Stimulated activated naive CD8-positive, alpha-beta T cell treated with anti-CD3 and anti-CD28 coated beads, Interleukin-15, amount 100 ng/mL, for 72 hours (primary cell): ENCODE measurements at regions not wholly inside any gene's neighbourhood (a gene's known extent, or its start where the extent isn't known, plus 50 kb on each side); places are given as distances from the start of the nearest gene placed in this dataset.
"Not testable (repeated sequence)": the region's sequence is repeated elsewhere in the genome, so short reads cannot be mapped to it uniquely, and the experiment has no call there.

Experiments used
- ATAC-seq: fragments of 150-1000 bp; cut with Tn5 transposase; 2 replicates; pipeline ENCODE4 v1.10.0; 2021; ENCODE audit warnings: mild to moderate bottlenecking, moderate library complexity
- DNase-seq, 2 donors: peaks; one replicate each; pipeline ENCODE4 v3.0.0; 2021 to 2022
- H3K27ac Mint-ChIP-seq, 2 donors: one replicate each; pipeline ENCODE4 v1.8.0; 2022; ENCODE audit warnings: mild to moderate bottlenecking in 2 of 2, mixed read lengths in 2 of 2, moderate library complexity in 2 of 2
- H3K27me3 Mint-ChIP-seq: one replicate; pipeline ENCODE4 v1.8.0; 2022; ENCODE audit warnings: mixed read lengths
- H3K4me1 Mint-ChIP-seq: one replicate; pipeline ENCODE4 v1.8.0; 2022; ENCODE audit warnings: mild to moderate bottlenecking, mixed read lengths
- H3K4me3 Mint-ChIP-seq, 2 donors: one replicate each; pipeline ENCODE4 v1.8.0; 2022; ENCODE audit warnings: mild to moderate bottlenecking in 2 of 2, mixed read lengths in 2 of 2, moderate library complexity in 1 of 2
- H3K9me3 Mint-ChIP-seq, 2 donors: one replicate each; pipeline ENCODE4 v1.8.0; 2022; ENCODE audit warnings: mixed read lengths in 2 of 2

DNA sequence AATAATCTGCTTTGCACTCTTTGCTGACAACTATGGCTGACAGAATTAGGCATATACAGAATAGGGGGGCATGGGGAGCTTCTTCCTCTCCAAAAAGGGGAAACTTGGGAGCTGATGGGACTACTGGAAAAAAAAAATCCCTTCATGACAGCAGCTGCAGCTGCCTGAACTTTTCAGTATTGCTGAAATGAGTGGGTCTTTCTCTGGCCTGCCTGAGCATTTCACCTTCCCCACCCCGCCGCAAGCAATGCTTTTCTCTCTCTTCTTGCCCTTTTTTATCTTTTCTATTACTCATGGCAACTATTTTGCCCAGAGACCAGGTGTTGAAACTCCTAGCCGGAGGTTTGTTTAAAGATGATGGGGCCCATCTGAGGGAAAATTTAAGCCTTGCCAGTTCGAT lies 244.9 kb downstream of the SEMA3D start:
- Mint-ChIP-seq H3K27ac (no peak overlapping the region), H3K27me3 (no peaks in the 10 kb centered on the region), H3K4me1 (no peaks in the 10 kb centered on the region), H3K4me3 (no peak overlapping the region), H3K9me3 (no peaks in the 10 kb centered on the region)
- ATAC-seq (no peak), DNase-seq (no peak)

DNA sequence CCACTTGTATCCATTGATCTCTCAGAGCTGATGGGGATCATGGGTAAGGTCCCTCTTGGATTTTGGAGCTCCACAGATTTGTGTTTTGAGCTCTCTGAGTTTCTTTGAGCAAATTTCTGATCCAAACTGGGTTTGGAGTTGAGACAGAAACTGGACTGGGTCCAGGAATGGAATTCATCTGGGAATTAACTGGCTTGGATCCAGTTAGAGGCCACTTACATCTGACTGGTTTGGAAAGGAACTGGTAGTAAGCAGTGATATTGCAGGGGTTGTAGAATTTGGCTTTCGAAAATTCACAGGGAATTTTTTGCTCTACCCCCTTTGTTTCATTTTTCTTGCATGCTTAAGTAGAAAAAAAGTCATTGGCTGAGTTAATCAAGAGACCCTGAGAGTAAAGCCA lies 245.6 kb downstream of the SEMA3D start:
- DNase-seq (no peak), ATAC-seq (no peak)
- no peak overlapping the region for H3K27ac Mint-ChIP-seq
- no peaks in the 10 kb centered on the region for H3K4me1 Mint-ChIP-seq
- H3K4me3 Mint-ChIP-seq: no peak overlapping the region
- no peaks in the 10 kb centered on the region for H3K27me3 Mint-ChIP-seq
- H3K9me3 Mint-ChIP-seq: no peaks in the 10 kb centered on the region

DNA sequence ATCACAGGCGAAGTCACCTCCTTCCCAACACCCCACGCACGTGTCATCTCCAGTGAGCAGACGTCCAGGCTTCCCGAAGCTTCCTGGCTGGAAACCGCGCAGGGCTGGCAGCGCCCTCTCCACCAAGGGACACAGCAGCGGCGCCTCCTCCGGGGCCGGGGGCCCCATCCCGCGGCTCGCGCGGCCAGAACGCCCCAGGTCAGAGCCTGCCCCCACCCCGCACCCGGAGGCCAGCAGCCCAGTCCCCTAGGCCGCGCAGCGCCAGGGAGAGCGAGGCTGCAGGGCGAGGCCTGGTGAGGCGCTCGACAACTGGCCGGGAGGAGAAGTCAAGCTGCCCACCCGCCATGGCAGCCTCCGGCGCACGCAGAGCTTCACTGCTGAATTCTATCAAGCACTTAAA lies 247.0 kb downstream of the SEMA3D start:
- DNase-seq (no peak), ATAC-seq (peak; percentile 63)
- no peaks in the 10 kb centered on the region for H3K4me1 Mint-ChIP-seq
- H3K27me3 Mint-ChIP-seq: no peaks in the 10 kb centered on the region
- H3K27ac Mint-ChIP-seq: no peak overlapping the region
- peaks cover 0 to 4% of the 10 kb centered on the region in 2 donors for H3K9me3 Mint-ChIP-seq
- H3K4me3 Mint-ChIP-seq: no peak overlapping the region

DNA sequence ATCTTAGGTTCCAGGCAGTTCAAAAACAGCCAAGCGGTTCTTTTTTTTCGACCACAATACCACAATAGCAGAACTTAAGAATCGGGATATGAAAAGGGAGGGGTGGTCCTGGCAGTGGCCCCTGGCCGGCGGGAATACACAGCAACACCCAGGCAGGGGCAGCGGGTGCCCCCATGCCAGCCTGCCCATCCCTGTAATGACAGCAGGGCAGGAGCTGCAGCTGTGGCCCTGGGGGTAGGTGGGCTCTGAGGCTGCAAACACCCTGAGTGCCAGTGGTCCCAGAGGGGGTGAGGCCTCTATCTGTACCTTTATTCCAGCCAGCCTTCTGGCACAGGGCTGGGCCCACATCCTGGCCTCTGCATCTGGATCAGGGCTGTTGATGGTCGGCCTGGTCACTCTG lies 247.4 kb downstream of the SEMA3D start:
- no peaks in the 10 kb centered on the region for H3K4me1 Mint-ChIP-seq
- DNase-seq (no peak), ATAC-seq (peak; percentile 23)
- H3K9me3 Mint-ChIP-seq: peaks cover 0 to 4% of the 10 kb centered on the region in 2 donors
- no peaks in the 10 kb centered on the region for H3K27me3 Mint-ChIP-seq
- H3K4me3 Mint-ChIP-seq: no peak overlapping the region
- no peak overlapping the region for H3K27ac Mint-ChIP-seq

DNA sequence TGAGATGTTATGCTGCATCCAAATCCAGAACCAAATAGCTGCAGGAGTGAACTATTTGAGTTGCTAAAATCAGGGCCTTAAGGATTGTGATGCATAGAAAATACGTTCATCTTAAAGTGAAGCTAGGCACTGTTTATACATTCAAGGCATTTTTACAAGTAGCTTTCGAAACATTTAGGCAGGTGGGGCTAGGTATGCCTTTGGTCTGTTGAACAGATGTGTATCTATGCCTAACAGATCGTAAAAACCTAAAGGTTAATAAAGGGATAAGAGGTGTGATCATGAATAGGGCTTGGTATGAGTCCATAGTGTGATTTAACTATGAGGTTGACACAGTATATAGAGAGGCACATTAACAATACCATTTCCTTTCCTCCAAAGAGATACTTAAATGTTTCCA lies 262.5 kb downstream of the SEMA3D start:
- H3K9me3 Mint-ChIP-seq: peaks cover 6 to 15% of the 10 kb centered on the region in 2 donors
- no peak overlapping the region for H3K4me3 Mint-ChIP-seq
- no peak for ATAC-seq
- no peaks in the 10 kb centered on the region for H3K27me3 Mint-ChIP-seq
- no peaks in the 10 kb centered on the region for H3K4me1 Mint-ChIP-seq
- no peak overlapping the region for H3K27ac Mint-ChIP-seq
- no peak for DNase-seq

DNA sequence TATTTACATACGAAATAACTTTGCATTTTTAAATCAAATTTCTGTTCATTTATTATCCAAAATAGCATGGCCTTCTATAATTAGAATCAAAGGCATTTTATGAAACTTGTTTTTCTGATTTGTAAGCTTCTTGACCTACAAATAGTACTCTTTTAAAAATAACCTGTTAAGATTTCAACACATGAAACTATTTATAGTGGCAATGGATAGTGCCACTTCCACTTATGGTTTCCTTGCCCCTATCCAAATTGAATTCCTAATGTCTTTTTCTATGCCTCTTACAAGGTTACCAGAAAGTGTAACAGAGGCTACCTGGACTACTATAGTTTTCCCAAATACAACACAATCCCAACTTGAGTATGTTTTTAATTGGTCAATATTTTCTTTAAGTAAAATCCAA lies 263.5 kb downstream of the SEMA3D start:
- DNase-seq (no peak), ATAC-seq (no peak)
- peaks cover 6 to 16% of the 10 kb centered on the region in 2 donors for H3K9me3 Mint-ChIP-seq
- H3K4me3 Mint-ChIP-seq: no peak overlapping the region
- H3K4me1 Mint-ChIP-seq: no peaks in the 10 kb centered on the region
- H3K27me3 Mint-ChIP-seq: no peaks in the 10 kb centered on the region
- H3K27ac Mint-ChIP-seq: no peak overlapping the region

DNA sequence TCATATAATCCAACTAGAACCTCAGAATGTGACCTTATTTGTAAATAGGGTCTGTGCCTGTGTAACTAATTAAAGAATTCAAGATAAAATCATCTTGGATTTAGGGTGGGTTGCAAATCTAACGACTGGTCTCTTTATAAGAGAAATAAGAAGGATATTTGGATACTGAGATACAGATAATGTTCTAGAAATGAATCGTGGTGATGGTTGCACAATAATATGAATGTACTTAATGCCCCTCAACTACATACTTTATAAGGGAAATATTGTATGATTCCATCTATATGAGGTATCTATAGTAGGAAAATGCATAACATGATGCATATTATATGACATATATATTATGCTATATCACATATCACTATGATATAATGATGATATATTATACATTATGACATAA lies 265.7 kb downstream of the SEMA3D start:
- peaks cover 6 to 16% of the 10 kb centered on the region in 2 donors for H3K9me3 Mint-ChIP-seq
- no peaks in the 10 kb centered on the region for H3K27me3 Mint-ChIP-seq
- DNase-seq (no peak), ATAC-seq (no peak)
- no peaks in the 10 kb centered on the region for H3K4me1 Mint-ChIP-seq
- H3K4me3 Mint-ChIP-seq: no peak overlapping the region
- no peak overlapping the region for H3K27ac Mint-ChIP-seq

DNA sequence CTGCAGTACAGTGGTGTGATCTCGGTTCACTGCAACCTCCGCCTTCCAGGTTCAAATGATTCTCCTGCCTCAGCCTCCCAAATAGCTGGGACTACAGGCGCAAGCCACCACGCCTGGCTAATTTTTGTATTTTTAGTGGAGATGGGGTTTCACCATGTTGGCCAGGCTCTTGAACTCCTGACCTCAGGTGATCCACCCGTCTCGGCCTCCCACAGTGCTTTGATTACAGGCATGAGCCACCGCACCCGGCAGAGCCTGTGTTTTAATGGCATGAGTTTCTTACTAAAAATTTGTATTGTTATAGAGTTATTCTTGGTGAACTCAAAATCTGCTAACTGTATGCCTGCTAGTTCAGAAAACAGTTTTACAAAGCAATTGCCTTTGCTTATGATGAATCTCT lies 269.9 kb downstream of the SEMA3D start:
- not testable (repeated sequence) for H3K27me3 Mint-ChIP-seq

DNA sequence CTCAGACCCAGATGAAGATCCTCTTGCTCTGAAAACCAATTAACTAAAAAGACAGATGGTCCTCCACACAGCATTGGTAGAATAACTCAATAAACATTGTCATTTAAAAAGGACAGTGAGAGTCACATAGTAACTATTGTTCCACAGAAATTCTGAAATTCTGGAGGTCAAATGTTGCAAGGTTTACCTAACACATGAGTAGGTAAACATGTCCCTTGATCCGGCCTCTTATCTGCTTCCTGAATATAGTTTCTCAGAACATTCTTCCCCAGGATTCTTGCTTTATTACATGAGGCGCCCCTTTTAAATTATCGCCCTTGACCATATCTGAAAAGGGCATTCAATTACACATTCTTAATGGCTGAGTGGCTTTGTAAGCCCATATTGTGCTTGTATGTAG lies 270.7 kb downstream of the SEMA3D start:
- Mint-ChIP-seq H3K27me3 (no peaks in the 10 kb centered on the region), H3K4me3 (no peak overlapping the region), H3K4me1 (no peaks in the 10 kb centered on the region), H3K27ac (no peak overlapping the region), H3K9me3 (peaks cover 6 to 16% of the 10 kb centered on the region in 2 donors)
- DNase-seq (no peak), ATAC-seq (no peak)

More for the DNA sequence above, 269.9 kb downstream of the SEMA3D start:
- not testable (repeated sequence) for H3K27ac Mint-ChIP-seq, ATAC-seq, H3K4me1 Mint-ChIP-seq, DNase-seq, H3K4me3 Mint-ChIP-seq
- H3K9me3 Mint-ChIP-seq: peaks cover 6 to 16% of the 10 kb centered on the region in 2 donors

DNA sequence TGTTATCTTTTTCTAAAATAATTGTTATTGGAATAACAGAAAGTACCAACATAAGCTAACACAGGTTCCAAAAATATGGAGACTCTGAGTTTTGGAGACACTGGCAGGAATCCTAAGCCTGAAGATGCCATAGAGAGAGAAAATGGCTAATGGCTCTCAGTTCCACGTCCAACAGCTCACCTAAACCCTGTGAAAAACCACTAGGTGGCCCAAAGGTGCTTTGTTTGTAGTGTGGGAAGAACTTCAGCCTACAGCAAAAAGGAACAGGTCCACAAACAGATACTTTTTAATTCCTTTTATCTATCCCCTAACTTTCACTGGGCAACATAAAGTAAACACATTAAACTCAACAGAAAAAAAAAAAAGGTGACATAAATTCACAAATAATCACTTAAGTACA lies 272.3 kb downstream of the SEMA3D start:
- DNase-seq: no peak
- Mint-ChIP-seq H3K27ac (no peak overlapping the region), H3K4me3 (no peak overlapping the region), H3K9me3 (peaks cover 0 to 4% of the 10 kb centered on the region in 2 donors), H3K4me1 (no peaks in the 10 kb centered on the region), H3K27me3 (no peaks in the 10 kb centered on the region)
- no peak for ATAC-seq

DNA sequence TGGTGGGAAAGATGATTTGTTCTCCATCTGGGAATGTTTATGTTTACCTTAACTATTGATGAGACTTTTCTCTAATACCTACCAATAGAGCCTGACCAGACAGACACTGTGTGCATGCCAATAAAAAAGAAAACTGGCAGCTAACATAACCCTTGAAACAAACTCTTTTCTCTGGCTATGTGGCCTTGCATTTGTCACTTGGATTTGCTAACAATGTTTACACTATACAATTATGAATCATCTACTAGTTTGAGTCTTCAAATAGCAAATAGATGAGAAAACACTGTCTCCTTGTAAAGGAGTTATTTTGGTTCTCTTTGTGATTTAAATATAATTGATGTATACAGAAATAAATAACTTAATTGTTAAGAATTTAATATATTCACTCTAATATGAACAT lies 273.1 kb downstream of the SEMA3D start:
- ATAC-seq (no peak), DNase-seq (no peak)
- no peak overlapping the region for H3K4me3 Mint-ChIP-seq
- H3K9me3 Mint-ChIP-seq: no peaks in the 10 kb centered on the region
- H3K27ac Mint-ChIP-seq: no peak overlapping the region
- no peaks in the 10 kb centered on the region for H3K4me1 Mint-ChIP-seq
- H3K27me3 Mint-ChIP-seq: no peaks in the 10 kb centered on the region

DNA sequence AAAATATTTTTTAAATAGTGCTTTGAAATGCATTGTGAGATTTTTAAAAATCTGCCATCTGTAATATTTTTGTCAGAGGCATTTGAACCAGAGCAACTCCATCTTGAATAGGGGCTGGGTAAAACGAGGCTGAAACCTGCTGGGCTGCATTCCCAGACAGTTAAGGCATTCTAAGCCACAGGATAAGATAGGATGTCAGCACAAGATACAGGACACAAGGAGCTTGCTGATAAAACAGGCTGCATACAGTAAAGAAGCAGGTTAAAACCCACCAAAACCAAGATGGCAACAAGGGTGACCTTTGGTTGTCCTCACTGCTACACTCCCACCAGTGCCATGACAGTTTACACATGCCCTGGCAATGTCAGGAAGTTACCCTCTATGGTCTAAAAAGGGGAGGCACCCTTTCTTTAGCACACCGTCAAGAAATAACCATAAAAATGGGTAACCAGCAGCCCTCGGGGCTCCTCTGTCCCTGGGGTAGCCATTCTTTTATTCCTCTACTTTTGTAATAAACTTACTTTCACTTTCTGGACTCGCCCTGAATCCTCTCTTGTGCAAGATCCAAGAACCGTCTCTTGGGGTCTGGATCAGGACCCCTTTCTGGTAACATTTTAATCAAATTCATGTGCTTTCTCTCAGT lies 273.7 kb downstream of the SEMA3D start:
- no peak overlapping the region for H3K4me3 Mint-ChIP-seq
- H3K4me1 Mint-ChIP-seq: no peaks in the 10 kb centered on the region
- no peaks in the 10 kb centered on the region for H3K9me3 Mint-ChIP-seq
- no peak overlapping the region for H3K27ac Mint-ChIP-seq
- no peak for DNase-seq
- H3K27me3 Mint-ChIP-seq: no peaks in the 10 kb centered on the region
- no peak for ATAC-seq

DNA sequence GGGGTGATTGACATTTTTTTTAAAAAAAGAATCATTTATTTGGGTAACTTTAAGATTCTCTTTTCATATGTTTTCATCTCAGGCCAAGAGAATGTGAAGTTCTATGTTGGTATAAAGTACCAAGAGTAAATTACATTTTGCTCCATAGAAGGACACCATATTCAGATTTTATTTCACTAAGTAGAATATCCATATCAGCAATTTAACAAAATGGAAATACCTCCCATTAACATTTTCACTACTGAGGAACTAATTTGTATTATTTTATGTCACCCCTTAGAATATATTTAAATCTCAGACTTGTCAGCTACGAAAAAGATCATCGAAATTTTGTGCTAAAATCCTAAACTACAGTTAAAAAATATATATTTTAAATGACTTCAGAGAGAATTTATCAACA lies 274.3 kb downstream of the SEMA3D start:
- no peaks in the 10 kb centered on the region for H3K4me1 Mint-ChIP-seq
- H3K9me3 Mint-ChIP-seq: no peaks in the 10 kb centered on the region
- DNase-seq (no peak), ATAC-seq (no peak)
- no peak overlapping the region for H3K4me3 Mint-ChIP-seq
- H3K27ac Mint-ChIP-seq: no peak overlapping the region
- H3K27me3 Mint-ChIP-seq: no peaks in the 10 kb centered on the region

DNA sequence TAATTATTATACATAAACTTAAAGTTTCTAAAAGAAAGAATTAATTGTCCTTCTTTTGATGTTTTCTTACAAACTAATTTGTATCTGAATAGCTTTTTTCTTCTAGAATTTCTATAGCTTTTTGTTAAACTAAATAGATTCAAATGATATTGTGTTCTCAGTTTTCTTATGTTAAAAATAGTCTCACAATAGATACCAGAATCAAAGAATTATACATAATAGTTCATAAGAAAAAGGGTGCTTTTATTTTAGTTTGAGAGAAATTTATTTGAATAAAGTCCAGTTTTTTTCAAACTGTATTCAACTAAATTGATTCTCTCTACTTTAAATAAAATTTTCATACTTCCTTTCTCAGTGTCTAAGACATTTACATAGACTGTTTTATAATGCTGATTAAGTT lies 274.8 kb downstream of the SEMA3D start:
- Mint-ChIP-seq H3K9me3 (no peaks in the 10 kb centered on the region), H3K27ac (no peak overlapping the region), H3K4me1 (no peaks in the 10 kb centered on the region), H3K27me3 (no peaks in the 10 kb centered on the region), H3K4me3 (no peak overlapping the region)
- ATAC-seq: no peak
- no peak for DNase-seq

DNA sequence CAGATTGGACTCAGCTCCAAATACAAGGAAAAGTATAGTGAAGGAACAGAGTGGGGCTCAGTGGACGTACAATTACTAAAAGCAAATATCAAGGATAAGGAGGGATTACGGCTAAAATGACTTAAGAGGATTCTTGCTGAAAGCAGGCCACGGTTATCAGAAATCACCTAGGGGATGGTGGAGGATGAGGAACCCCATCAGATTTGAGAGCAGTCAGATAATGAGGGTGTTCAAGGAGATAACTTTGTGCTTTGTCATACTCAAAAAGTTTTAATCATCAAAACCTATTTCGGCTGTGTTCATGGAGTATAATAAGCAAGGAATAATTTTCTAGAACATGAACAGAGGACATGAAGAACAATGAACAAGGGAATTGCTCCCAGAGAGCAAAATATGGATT lies 275.8 kb downstream of the SEMA3D start:
- Mint-ChIP-seq H3K27me3 (no peaks in the 10 kb centered on the region), H3K27ac (no peak overlapping the region), H3K4me3 (no peak overlapping the region), H3K4me1 (no peaks in the 10 kb centered on the region), H3K9me3 (no peaks in the 10 kb centered on the region)
- DNase-seq (no peak), ATAC-seq (no peak)

DNA sequence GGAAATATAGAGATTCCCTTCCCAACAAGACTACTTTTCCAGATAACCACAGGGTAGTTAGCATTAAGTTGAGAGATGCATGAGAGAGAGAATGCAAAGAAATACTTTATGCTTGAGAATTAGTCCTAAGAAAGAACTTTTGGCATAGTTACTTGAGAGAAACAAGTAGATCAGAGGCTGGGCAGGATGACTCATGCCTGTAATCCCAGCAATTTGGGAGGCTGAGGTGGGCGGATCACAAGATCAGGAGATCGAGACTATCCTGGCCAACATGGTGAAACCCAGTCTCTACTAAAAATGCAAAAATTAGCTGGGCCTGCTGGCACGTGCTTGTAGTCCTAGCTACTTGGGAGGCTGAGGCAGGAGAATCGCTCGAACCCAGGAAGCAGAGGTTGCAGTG lies 276.5 kb downstream of the SEMA3D start:
- not testable (repeated sequence) for ATAC-seq, H3K4me3 Mint-ChIP-seq, H3K27me3 Mint-ChIP-seq, H3K9me3 Mint-ChIP-seq, H3K4me1 Mint-ChIP-seq, DNase-seq, H3K27ac Mint-ChIP-seq

DNA sequence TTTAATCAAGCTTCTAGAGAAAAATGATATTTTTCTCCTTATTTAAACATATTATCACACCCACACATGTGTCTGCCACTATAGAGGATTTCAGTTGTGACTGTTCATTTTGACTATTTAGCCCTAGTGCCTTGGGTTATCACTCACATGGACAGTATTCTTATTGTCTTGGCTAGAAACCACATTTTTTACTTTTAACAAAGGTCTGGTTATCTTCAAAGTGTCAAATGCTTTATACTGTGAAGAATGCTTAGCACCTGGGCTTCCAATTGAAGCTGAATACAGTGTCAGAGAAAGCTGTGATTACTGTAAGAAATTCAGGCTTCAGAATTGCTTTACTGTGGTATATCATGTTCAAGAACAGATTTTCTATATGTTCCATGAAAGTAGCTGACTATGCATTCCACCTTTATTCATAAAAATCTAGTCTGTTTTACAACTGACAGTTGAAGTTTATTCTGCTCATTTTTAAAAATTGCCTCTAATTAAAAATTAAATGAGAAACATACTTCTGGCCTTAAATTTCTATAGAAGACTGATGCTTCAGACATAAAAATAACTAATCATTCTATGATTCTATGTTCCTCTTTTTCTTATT lies 278.6 kb downstream of the SEMA3D start:
- no peak overlapping the region for H3K4me3 Mint-ChIP-seq
- ATAC-seq: no peak
- H3K27me3 Mint-ChIP-seq: no peaks in the 10 kb centered on the region

More for the DNA sequence above, 278.6 kb downstream of the SEMA3D start:
- DNase-seq: no peak
- no peak overlapping the region for H3K27ac Mint-ChIP-seq
- H3K9me3 Mint-ChIP-seq: no peaks in the 10 kb centered on the region
- no peaks in the 10 kb centered on the region for H3K4me1 Mint-ChIP-seq
